ENCODE measurements at regions not wholly inside any gene's neighbourhood (a gene's known extent, or its start where the extent isn't known, plus 50 kb on each side); places are given as distances from the start of the nearest gene placed in this dataset.

DNA sequence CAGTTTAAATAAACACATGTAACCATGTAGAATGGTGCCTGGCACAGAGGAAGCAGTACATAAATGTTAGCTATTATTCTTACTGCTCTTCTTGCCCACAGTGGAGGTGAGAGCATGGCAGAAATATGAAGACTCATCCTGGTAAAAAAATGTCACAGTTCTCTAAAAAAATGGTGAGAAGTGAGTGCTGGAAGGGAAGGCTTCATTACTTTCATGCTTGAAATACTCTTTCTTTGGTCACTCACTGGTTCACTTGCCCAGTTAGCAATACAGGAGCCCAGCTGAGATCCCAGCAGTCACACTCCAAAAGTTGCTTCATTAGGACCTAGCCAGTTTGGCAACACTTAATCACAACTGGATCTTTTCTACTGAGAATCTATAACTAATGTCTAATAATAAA is 1017.2 kb downstream of the TUSC7 start:
- no peak overlapping the region for H3K4me3 ChIP-seq (ENCODE audit: low read depth, low read length)
- DNase-seq (ENCODE audit: low read depth), result no peak
- TF ChIP-seq, protein P1, sequence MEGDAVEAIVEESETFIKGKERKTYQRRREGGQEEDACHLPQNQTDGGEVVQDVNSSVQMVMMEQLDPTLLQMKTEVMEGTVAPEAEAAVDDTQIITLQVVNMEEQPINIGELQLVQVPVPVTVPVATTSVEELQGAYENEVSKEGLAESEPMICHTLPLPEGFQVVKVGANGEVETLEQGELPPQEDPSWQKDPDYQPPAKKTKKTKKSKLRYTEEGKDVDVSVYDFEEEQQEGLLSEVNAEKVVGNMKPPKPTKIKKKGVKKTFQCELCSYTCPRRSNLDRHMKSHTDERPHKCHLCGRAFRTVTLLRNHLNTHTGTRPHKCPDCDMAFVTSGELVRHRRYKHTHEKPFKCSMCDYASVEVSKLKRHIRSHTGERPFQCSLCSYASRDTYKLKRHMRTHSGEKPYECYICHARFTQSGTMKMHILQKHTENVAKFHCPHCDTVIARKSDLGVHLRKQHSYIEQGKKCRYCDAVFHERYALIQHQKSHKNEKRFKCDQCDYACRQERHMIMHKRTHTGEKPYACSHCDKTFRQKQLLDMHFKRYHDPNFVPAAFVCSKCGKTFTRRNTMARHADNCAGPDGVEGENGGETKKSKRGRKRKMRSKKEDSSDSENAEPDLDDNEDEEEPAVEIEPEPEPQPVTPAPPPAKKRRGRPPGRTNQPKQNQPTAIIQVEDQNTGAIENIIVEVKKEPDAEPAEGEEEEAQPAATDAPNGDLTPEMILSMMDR (conservative IDR thresholded peaks at IDR 0.05; ENCODE audit: low read depth, low read length), result no peak

DNA sequence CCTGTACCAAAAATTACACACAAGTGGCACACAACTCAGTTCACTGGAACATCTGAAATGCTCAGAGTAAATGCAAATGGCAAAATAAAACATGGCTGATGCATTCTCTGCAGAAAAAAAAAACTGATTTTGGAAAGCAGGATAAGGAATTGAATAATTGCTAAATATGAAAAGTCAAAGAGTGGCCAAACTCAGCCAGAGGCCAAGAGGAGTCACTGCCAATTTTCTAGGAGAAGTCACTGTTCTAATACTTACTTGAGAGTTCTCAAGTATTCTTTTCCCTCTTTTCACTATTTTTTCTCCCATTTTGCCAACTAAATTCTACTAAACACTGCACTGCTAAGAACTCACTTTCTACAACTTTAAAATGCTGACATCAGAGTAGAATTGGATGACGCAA is 1018.6 kb downstream of the TUSC7 start:
- no peak for DNase-seq (ENCODE audit: low read depth)
- TF ChIP-seq, protein P1 (conservative IDR thresholded peaks at IDR 0.05; ENCODE audit: low read depth, low read length), result no peak
- H3K4me3 ChIP-seq (ENCODE audit: low read depth, low read length), result no peak overlapping the region

DNA sequence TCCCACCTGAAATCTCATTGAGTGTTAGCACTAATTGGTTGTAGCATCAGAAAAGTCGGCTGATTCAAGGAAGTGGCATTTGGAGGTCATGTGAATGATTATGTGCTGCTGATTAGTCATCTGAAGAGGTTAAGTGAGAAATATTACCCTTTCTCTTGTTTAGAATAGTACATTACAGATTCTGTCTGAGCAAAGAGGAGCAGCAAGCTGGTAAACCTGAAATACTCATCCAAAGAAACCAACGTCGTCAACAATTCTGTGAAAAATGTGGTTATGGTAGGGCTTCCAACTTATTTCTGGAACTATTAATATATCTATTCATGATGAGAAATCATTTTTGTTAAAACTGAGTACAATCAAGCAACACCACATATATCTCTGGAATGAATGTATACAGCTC is 1024.9 kb downstream of the TUSC7 start:
- peak; percentile 58 for DNase-seq (ENCODE audit: low read depth)
- TF ChIP-seq, protein P1 (conservative IDR thresholded peaks at IDR 0.05; ENCODE audit: low read depth, low read length), result no peak
- no peak overlapping the region for H3K4me3 ChIP-seq (ENCODE audit: low read depth, low read length)

DNA sequence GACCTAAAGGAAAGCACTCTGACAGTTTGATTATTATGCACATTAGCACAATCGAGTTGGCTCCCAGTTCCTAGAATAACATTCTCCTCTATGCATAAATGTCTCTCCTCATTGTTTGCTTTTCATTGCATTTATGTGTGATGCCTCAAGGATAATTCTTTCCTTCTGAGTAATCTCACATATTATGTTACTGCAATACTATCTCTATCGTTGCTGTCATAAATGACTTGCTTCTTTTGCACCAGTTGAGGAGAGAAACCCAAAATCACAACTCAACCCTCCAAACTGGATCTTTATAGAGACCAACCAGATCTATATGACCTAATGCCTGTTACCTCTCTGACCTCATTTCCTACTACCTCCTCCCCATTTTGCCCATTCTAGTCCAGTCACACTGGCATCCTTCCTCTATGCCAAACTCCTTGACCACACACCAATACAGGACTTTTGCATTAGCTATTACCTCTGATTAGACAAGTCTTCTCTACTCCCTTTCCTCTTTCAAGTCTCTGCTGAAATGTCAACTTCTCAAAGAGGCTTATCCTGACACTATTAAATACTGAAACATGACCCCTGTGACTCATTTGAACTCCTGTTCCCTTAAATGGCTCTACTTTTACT is 1026.0 kb downstream of the TUSC7 start:
- H3K4me3 ChIP-seq (ENCODE audit: low read depth, low read length), result no peak overlapping the region
- peak; percentile 75 for DNase-seq (ENCODE audit: low read depth)
- TF ChIP-seq, protein P1 (conservative IDR thresholded peaks at IDR 0.05; ENCODE audit: low read depth, low read length), result no peak

DNA sequence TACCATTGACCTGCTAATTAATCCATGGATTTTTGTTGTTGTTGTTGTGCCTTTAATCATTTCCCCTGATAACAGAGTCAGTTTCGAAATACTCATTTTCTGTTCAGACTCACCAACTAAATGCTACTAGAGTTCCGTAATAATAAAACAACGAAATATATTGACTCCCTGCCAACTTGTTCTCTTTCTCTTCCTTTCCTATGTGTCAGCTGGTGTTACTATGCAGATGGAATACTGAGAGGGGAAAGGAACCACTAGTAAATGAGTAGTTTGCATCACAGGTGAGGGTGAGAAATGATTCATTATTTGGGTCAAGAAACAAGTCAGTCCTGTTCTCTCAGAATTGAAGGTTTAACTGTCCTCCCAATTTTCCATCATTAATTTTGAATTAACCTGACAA is 1027.3 kb downstream of the TUSC7 start:
- DNase-seq (ENCODE audit: low read depth), result peak; percentile 68
- TF ChIP-seq, protein P1 (conservative IDR thresholded peaks at IDR 0.05; ENCODE audit: low read depth, low read length), result no peak
- H3K4me3 ChIP-seq (ENCODE audit: low read depth, low read length), result no peak overlapping the region

DNA sequence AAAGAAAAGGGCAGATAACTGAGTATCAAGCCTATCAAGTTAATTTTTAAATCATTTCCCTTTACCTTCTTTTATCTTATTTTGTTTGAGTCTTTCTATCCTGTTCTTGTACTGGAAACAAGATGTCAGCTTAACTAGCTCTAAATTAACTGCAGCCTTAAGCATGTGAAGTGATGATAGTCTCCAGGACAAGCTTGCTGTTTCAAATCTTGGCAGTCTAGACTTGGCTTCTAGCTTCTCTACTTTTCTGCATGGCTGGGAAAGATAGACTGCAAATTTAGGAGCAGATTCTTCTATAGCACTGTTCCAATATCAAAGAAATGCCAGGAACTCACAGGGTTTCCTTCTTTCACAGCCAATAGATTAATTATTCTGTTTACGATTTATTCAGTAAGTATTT is 1034.4 kb downstream of the TUSC7 start:
- no peak overlapping the region for H3K4me3 ChIP-seq (ENCODE audit: low read depth, low read length)
- TF ChIP-seq, protein P1 (conservative IDR thresholded peaks at IDR 0.05; ENCODE audit: low read depth, low read length), result no peak
- no peak for DNase-seq (ENCODE audit: low read depth)

DNA sequence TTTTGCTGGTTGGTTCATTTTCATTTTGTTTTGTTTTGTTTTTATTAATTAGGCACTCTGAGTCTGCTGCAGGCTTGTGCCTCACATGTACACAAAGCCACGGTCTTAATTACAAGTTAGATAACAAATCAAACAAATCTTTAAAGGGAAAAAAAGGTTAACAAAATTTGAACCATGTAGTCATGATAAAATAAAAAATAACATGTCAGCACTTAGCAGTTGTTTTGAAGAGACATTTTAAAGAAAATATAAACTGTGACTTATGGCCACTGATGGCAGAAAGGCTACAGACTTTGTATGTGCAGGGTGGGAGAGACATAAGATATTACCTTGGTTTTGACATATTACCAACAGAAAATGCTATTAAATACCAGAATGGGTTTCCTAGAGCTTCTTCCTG is 1035.4 kb downstream of the TUSC7 start:
- DNase-seq (ENCODE audit: low read depth), result no peak
- TF ChIP-seq, protein P1 (conservative IDR thresholded peaks at IDR 0.05; ENCODE audit: low read depth, low read length), result no peak
- H3K4me3 ChIP-seq (ENCODE audit: low read depth, low read length), result no peak overlapping the region

Measured in choroid plexus epithelial cell (primary cell).